K562 (cell line): ENCODE measurements at regions not wholly inside any gene's neighbourhood (a gene's known extent, or its start where the extent isn't known, plus 50 kb on each side); places are given as distances from the start of the nearest gene placed in this dataset.

Source experiments
- BRCA1 ChIP-seq, 2 experiments: fragments of 450-650 bp in 1 of 2; sonication (generic) in 1 of 2; formaldehyde crosslinking in 1 of 2; IDR thresholded peaks; 2 replicates each; pipeline versions ENCODE4 v1.5.0 to v1.6.1; 2017 to 2020; ENCODE audit warnings: mild to moderate bottlenecking in 1 of 2, missing genetic modification reagents in 1 of 2
- CBX5 ChIP-seq: IDR thresholded peaks from 2 replicates; pipeline ENCODE4 v1.6.1; 2014; ENCODE audit warnings: low read depth, borderline replicate concordance
- ETV5 ChIP-seq: sonication (generic); formaldehyde crosslinking; IDR thresholded peaks from 2 replicates; pipeline ENCODE4 v1.4.0; 2020; ENCODE audit warnings: low read depth, mild to moderate bottlenecking, missing genetic modification reagents
- JUN ChIP-seq, 2 experiments: sonication (generic) in 1 of 2; formaldehyde crosslinking in 1 of 2; IDR thresholded peaks; 2 replicates each; pipeline versions ENCODE4 v1.6.1 to v1.8.0; 2012 to 2022; ENCODE audit warnings: borderline replicate concordance in 2 of 2, mild to moderate bottlenecking in 2 of 2, improper control_type of control experiment in 1 of 2, low read depth in 1 of 2, low read length in 1 of 2, missing genetic modification reagents in 1 of 2
- POLR2A ChIP-seq: fragments of 450-650 bp; conservative IDR thresholded peaks from 2 replicates; pipeline ENCODE4 v1.6.1; 2016
- POU5F1 ChIP-seq: fragments of 150-350 bp; IDR thresholded peaks from 2 replicates; pipeline ENCODE4 v1.6.1; 2014; ENCODE audit warnings: borderline replicate concordance, low read length, low read depth, mild to moderate bottlenecking; ENCODE audit not compliant: partially characterized antibody
- SAFB2 ChIP-seq: fragments of 200-400 bp; formaldehyde crosslinking; IDR thresholded peaks from 2 replicates; pipeline ENCODE4 v1.6.1; 2018; ENCODE audit warnings: borderline replicate concordance, low read length, low read depth, moderate library complexity; ENCODE audit not compliant: severe bottlenecking
- SRSF1 ChIP-seq: fragments of 200-400 bp; formaldehyde crosslinking; IDR thresholded peaks from 2 replicates; pipeline ENCODE4 v1.6.1; 2017; ENCODE audit warnings: mild to moderate bottlenecking, low read depth, low read length, moderate library complexity
- SRSF9 ChIP-seq: fragments of 200-400 bp; formaldehyde crosslinking; IDR thresholded peaks from 2 replicates; pipeline ENCODE4 v1.6.1; 2017; ENCODE audit warnings: low read depth, low read length, borderline replicate concordance
- TFAM ChIP-seq: fragments of 250-450 bp; sonication (Bioruptor Pico); conservative IDR thresholded peaks from 2 replicates; pipeline ENCODE4 v1.5.0; 2021; ENCODE audit warnings: mild to moderate bottlenecking, moderate library complexity
- XRCC4 ChIP-seq: IDR thresholded peaks from one replicate; pipeline ENCODE4 v1.6.1; 2011; ENCODE audit not compliant: insufficient read depth, insufficient read length; ENCODE audit errors: extremely low read depth
- ZC3H11A ChIP-seq: IDR thresholded peaks from 2 replicates; pipeline ENCODE4 v1.6.1; 2012; ENCODE audit warnings: low read depth, low read length, improper control_type of control experiment
- ZFP36 ChIP-seq: fragments of 150-350 bp; IDR thresholded peaks from 2 replicates; pipeline ENCODE4 v1.6.1; 2018; ENCODE audit warnings: low read length, low read depth; ENCODE audit not compliant: partially characterized antibody
- ZNF217 ChIP-seq: sonication (generic); formaldehyde crosslinking; IDR thresholded peaks from 2 replicates; pipeline ENCODE4 v1.8.0; 2022; ENCODE audit warnings: mild to moderate bottlenecking, missing genetic modification reagents
- ZNF354B ChIP-seq: fragments of 250-450 bp; sonication (Bioruptor Pico); IDR thresholded peaks from 2 replicates; pipeline ENCODE4 v1.4.0; 2020
- TF ChIP-seq, protein P1 (sequence below), 2 experiments: fragments of 450-650 bp; IDR thresholded peaks; 2 replicates each; pipeline ENCODE4 v1.6.1; 2018; ENCODE audit warnings: mild to moderate bottlenecking in 2 of 2, low read depth in 1 of 2; ENCODE audit not compliant: partially characterized antibody in 2 of 2
- TF ChIP-seq, protein P2 (sequence below): fragments of 250-450 bp; sonication (Bioruptor Pico); IDR thresholded peaks from 2 replicates; pipeline ENCODE4 v1.4.0; 2020; ENCODE audit warnings: mild to moderate bottlenecking

DNA sequence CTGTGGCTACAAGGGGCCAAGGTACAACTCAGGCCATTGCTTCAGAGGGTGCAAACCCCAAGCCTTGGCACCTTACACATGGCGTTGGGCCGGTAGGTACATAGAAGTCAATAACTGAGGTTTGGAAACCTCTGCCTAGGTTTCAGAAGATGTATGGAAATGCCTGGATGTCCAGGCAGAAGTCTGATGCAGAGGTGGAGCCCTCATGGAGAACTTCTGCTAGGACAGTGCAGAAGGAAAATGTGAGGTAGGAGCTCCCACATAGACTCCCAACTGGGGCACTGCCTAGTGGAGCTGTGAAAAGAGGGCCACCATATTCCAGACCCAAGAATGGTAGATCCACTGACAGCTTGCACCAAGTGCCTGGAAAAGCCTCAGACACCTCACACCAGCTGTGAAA is 92.1 kb upstream of the SFRP2 start (continued):
- TF ChIP-seq ZNF217 (no peak), POU5F1 (no peak), ZNF354B (CRISPR knock-in tag) (no peak), SRSF9 (no peak), SAFB2 (no peak), BRCA1 (IDR thresholded peaks at IDR 0.05) (no peak), BRCA1 (CRISPR knock-in tag; IDR thresholded peaks at IDR 0.05) (no peak), JUN (IDR thresholded peaks at IDR 0.05; ENCODE audit: borderline replicate concordance, low read depth, low read length) (no peak), JUN (CRISPR knock-in tag; IDR thresholded peaks at IDR 0.05; ENCODE audit: borderline replicate concordance) (no peak), ZFP36 (peak; percentile 38), ZC3H11A (no peak), ETV5 (CRISPR knock-in tag) (no peak), CBX5 (peak; percentile 76; the same call in 1 of the 2 replicates), TFAM (CRISPR knock-in tag) (no peak), SRSF1 (no peak), XRCC4 (no peak), POLR2A (no peak)
- TF ChIP-seq, protein P1, sequence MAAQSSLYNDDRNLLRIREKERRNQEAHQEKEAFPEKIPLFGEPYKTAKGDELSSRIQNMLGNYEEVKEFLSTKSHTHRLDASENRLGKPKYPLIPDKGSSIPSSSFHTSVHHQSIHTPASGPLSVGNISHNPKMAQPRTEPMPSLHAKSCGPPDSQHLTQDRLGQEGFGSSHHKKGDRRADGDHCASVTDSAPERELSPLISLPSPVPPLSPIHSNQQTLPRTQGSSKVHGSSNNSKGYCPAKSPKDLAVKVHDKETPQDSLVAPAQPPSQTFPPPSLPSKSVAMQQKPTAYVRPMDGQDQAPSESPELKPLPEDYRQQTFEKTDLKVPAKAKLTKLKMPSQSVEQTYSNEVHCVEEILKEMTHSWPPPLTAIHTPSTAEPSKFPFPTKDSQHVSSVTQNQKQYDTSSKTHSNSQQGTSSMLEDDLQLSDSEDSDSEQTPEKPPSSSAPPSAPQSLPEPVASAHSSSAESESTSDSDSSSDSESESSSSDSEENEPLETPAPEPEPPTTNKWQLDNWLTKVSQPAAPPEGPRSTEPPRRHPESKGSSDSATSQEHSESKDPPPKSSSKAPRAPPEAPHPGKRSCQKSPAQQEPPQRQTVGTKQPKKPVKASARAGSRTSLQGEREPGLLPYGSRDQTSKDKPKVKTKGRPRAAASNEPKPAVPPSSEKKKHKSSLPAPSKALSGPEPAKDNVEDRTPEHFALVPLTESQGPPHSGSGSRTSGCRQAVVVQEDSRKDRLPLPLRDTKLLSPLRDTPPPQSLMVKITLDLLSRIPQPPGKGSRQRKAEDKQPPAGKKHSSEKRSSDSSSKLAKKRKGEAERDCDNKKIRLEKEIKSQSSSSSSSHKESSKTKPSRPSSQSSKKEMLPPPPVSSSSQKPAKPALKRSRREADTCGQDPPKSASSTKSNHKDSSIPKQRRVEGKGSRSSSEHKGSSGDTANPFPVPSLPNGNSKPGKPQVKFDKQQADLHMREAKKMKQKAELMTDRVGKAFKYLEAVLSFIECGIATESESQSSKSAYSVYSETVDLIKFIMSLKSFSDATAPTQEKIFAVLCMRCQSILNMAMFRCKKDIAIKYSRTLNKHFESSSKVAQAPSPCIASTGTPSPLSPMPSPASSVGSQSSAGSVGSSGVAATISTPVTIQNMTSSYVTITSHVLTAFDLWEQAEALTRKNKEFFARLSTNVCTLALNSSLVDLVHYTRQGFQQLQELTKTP (IDR thresholded peaks at IDR 0.05; ENCODE audit: low read depth in 1 of 2, partially characterized antibody in 2 of 2): no peak
- TF ChIP-seq, protein P2, sequence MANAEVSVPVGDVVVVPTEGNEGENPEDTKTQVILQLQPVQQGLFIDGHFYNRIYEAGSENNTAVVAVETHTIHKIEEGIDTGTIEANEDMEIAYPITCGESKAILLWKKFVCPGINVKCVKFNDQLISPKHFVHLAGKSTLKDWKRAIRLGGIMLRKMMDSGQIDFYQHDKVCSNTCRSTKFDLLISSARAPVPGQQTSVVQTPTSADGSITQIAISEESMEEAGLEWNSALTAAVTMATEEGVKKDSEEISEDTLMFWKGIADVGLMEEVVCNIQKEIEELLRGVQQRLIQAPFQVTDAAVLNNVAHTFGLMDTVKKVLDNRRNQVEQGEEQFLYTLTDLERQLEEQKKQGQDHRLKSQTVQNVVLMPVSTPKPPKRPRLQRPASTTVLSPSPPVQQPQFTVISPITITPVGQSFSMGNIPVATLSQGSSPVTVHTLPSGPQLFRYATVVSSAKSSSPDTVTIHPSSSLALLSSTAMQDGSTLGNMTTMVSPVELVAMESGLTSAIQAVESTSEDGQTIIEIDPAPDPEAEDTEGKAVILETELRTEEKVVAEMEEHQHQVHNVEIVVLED (CRISPR knock-in tag): no peak
